Neural progenitor cell (in vitro differentiated cells): ENCODE measurements at regions not wholly inside any gene's neighbourhood (a gene's known extent, or its start where the extent isn't known, plus 50 kb on each side); places are given as distances from the start of the nearest gene placed in this dataset.
"Not testable (repeated sequence)": the region's sequence is repeated elsewhere in the genome, so short reads cannot be mapped to it uniquely, and the experiment has no call there.

Experiments used
- CTCF ChIP-seq: fragments of 200-600 bp; sonication (generic); IDR thresholded peaks from 2 replicates; pipeline ENCODE4 v1.5.1; 2017; ENCODE audit warnings: antibody characterized with exemption, mild to moderate bottlenecking
- EZH2 ChIP-seq: fragments of 200-600 bp; sonication (generic); IDR thresholded peaks from 2 replicates; pipeline ENCODE4 v1.6.1; 2017; ENCODE audit warnings: antibody characterized with exemption, mild to moderate bottlenecking, moderate library complexity

GRCh38 chr5:56665117-56665516 lies 150.2 kb upstream of the MAP3K1 start:
- TF ChIP-seq CTCF, EZH2: not testable (repeated sequence)
